HCT116 (cell line): ENCODE measurements at regions not wholly inside any gene's neighbourhood (a gene's known extent, or its start where the extent isn't known, plus 50 kb on each side); places are given as distances from the start of the nearest gene placed in this dataset.

ENCODE experiments used
- ATAC-seq: fragments of 200-7000 bp; cut with Tn5 transposase; 2 replicates; pipeline ENCODE4 v1.9.1; 2020; ENCODE audit warnings: mild to moderate bottlenecking, moderate library complexity
- BruUV-seq: library from RNA; stranded (reverse); fragments of 400-500 nt; replicated peaks from 2 replicates; lab custom pipeline; 2021; lab: Mats Ljungman, UMichigan
- CTCF ChIA-PET: fragments of 300-600 bp; sonication (Branson Sonifier 250); formaldehyde crosslinking; loops from one replicate; lab custom pipeline; 2021; ENCODE audit warnings: antibody characterized with exemption; lab: Charles Lee
- POLR2A ChIA-PET: fragments of 300-600, 350-600 bp; sonication (Branson Sonifier 250); formaldehyde crosslinking; loops from one replicate; lab custom pipeline; 2021; ENCODE audit warnings: antibody characterized with exemption; lab: Charles Lee
- RAD21 ChIA-PET, 2 experiments: fragments of 300-600 bp; sonication (Branson Sonifier 250); formaldehyde crosslinking; loops; one replicate each; lab custom pipeline; 2023; ENCODE audit warnings: low total read pairs in 2 of 2; ENCODE audit not compliant: uncharacterized antibody in 2 of 2, unreplicated experiment in 2 of 2, low non-redundant PET in 1 of 2; lab: Charles Lee
- DNase-seq: peaks from one replicate; pipeline ENCODE4 v3.0.0-alpha.2; 2010; ENCODE audit warnings: low read depth, low spot score
- H2AFZ ChIP-seq: fragments of 200-600 bp; shearing (Covaris generic), sonication (generic); 2 replicates; pipeline ENCODE4 v1.6.1; 2017; ENCODE audit warnings: low read depth, mixed run types, mixed read lengths, antibody characterized with exemption, low read length; ENCODE audit not compliant: poor library complexity, severe bottlenecking
- H3K27ac ChIP-seq: 2 replicates; pipeline ENCODE4 v1.5.1; 2012; ENCODE audit warnings: low read depth, low read length
- H3K27me3 ChIP-seq: fragments of 200-600 bp; sonication (generic); 2 replicates; pipeline ENCODE4 v1.6.1; 2016; ENCODE audit warnings: mixed run types, low read length, mixed read lengths; ENCODE audit not compliant: insufficient read depth
- H3K36me3 ChIP-seq, 2 experiments: fragments of 200-500 bp in 1 of 2; fragments of 200-600 bp in 1 of 2; sonication (Bioruptor generic) in 1 of 2; sonication (generic) in 1 of 2; 2 replicates each; pipeline versions ENCODE4 v1.5.1 to v1.6.1; 2014 to 2016; ENCODE audit warnings: low read length in 2 of 2, inconsistent platforms in 1 of 2, mixed read lengths in 1 of 2, mixed run types in 1 of 2; ENCODE audit not compliant: insufficient read depth in 2 of 2, control insufficient read depth in 1 of 2
- H3K4me1 ChIP-seq, 2 experiments: fragments of 200-600 bp in 1 of 2; sonication (generic) in 1 of 2; 2 replicates each; pipeline versions ENCODE4 v1.5.1 to v1.6.1; 2012 to 2017; ENCODE audit warnings: low read length in 2 of 2, inconsistent platforms in 1 of 2, mild to moderate bottlenecking in 1 of 2, mixed read lengths in 1 of 2, mixed run types in 1 of 2, moderate library complexity in 1 of 2; ENCODE audit not compliant: insufficient read depth in 2 of 2, control insufficient read depth in 1 of 2
- H3K4me2 ChIP-seq: fragments of 200-600 bp; sonication (generic); 2 replicates; pipeline ENCODE4 v1.6.1; 2017; ENCODE audit warnings: mixed run types, low read length, mixed read lengths
- H3K4me3 ChIP-seq, 2 experiments: fragments of 200-600 bp in 1 of 2; sonication (generic) in 1 of 2; replicated peaks in 1 of 2; 2 replicates each; pipeline ENCODE4 v1.5.1; 2011 to 2016; ENCODE audit warnings: low read length in 2 of 2, control low read depth in 1 of 2, low read depth in 1 of 2, mild to moderate bottlenecking in 1 of 2, mixed read lengths in 1 of 2, mixed run types in 1 of 2
- H3K79me2 ChIP-seq: fragments of 200-600 bp; sonication (generic); 2 replicates; pipeline ENCODE4 v1.6.1; 2017; ENCODE audit warnings: mild to moderate bottlenecking, mixed run types, low read length, moderate library complexity, mixed read lengths; ENCODE audit not compliant: insufficient read depth
- H3K9ac ChIP-seq: fragments of 200-600 bp; sonication (generic); 2 replicates; pipeline ENCODE4 v1.6.1; 2016; ENCODE audit warnings: low read length, mixed read lengths
- H3K9me2 ChIP-seq: fragments of 200-600 bp; sonication (generic), shearing (Covaris generic); 2 replicates; pipeline ENCODE4 v1.6.1; 2017; ENCODE audit warnings: mixed run types, mild to moderate bottlenecking, moderate library complexity; ENCODE audit not compliant: insufficient read depth
- H3K9me3 ChIP-seq, 2 experiments: fragments of 200-500 bp in 1 of 2; fragments of 200-600 bp in 1 of 2; sonication (Bioruptor generic) in 1 of 2; sonication (generic) in 1 of 2; 2 replicates each; pipeline ENCODE4 v1.6.1; 2014 to 2017; ENCODE audit warnings: low read length in 2 of 2, mixed read lengths in 2 of 2, inconsistent platforms in 1 of 2, low read depth in 1 of 2, mild to moderate bottlenecking in 1 of 2, mixed run types in 1 of 2, moderate library complexity in 1 of 2; ENCODE audit not compliant: control insufficient read depth in 1 of 2, insufficient read depth in 1 of 2
- H4K20me1 ChIP-seq: fragments of 200-600 bp; sonication (generic), shearing (Covaris generic); 2 replicates; pipeline ENCODE4 v1.6.1; 2017; ENCODE audit warnings: mixed run types, mild to moderate bottlenecking, moderate library complexity; ENCODE audit not compliant: insufficient read depth
- ATF3 ChIP-seq: IDR thresholded peaks from 2 replicates; pipeline ENCODE4 v1.6.1; 2012
- CEBPB ChIP-seq: IDR thresholded peaks from 2 replicates; pipeline ENCODE4 v1.6.1; 2012; ENCODE audit warnings: low read depth
- EGR1 ChIP-seq: IDR thresholded peaks from 2 replicates; pipeline ENCODE4 v1.6.1; 2012; ENCODE audit warnings: low read depth
- ELF1 ChIP-seq: IDR thresholded peaks from 2 replicates; pipeline ENCODE4 v1.6.1; 2012; ENCODE audit warnings: low read depth, borderline replicate concordance
- EZH2 ChIP-seq: fragments of 200-600 bp; sonication (generic); IDR thresholded peaks from 2 replicates; pipeline ENCODE4 v1.6.1; 2017; ENCODE audit warnings: antibody characterized with exemption, mixed run types
- EZH2phosphoT487 ChIP-seq: fragments of 200-600 bp; IDR thresholded peaks from 2 replicates; pipeline ENCODE4 v1.6.1; 2018; ENCODE audit warnings: antibody characterized with exemption, borderline replicate concordance
- MAX ChIP-seq: IDR thresholded peaks from 2 replicates; pipeline ENCODE4 v1.6.1; 2012
- POLR2AphosphoS5 ChIP-seq: IDR thresholded peaks from 2 replicates; pipeline ENCODE4 v1.6.1; 2011; ENCODE audit warnings: mild to moderate bottlenecking, low read depth, low read length, moderate library complexity
- REST ChIP-seq: IDR thresholded peaks from 2 replicates; pipeline ENCODE4 v1.6.1; 2012; ENCODE audit warnings: low read depth
- SIN3A ChIP-seq: IDR thresholded peaks from 2 replicates; pipeline ENCODE4 v1.6.1; 2012; ENCODE audit warnings: low read depth
- SP1 ChIP-seq: IDR thresholded peaks from 2 replicates; pipeline ENCODE4 v1.6.1; 2012; ENCODE audit warnings: low read depth
- YY1 ChIP-seq: IDR thresholded peaks from 2 replicates; pipeline ENCODE4 v1.6.1; 2011; ENCODE audit warnings: low read length, low read depth, moderate library complexity, mild to moderate bottlenecking; ENCODE audit not compliant: insufficient replicate concordance; ENCODE audit errors: extremely low read depth
- ZBTB33 ChIP-seq: IDR thresholded peaks from 2 replicates; pipeline ENCODE4 v1.6.1; 2011; ENCODE audit warnings: mild to moderate bottlenecking, low read length, moderate library complexity; ENCODE audit not compliant: insufficient replicate concordance; ENCODE audit errors: extremely low read depth
- ZNF274 ChIP-seq: fragments of 200-500 bp; sonication (Bioruptor generic); IDR thresholded peaks from 2 replicates; pipeline ENCODE4 v1.6.1; 2014; ENCODE audit warnings: mild to moderate bottlenecking, low read depth, low read length, inconsistent platforms
- intact Hi-C: fragments of 100-400 bp; cut with micrococcal nuclease; formaldehyde crosslinking; loops from 2 replicates; pipeline ENCODE4 v1.10.0; 2022

DNA sequence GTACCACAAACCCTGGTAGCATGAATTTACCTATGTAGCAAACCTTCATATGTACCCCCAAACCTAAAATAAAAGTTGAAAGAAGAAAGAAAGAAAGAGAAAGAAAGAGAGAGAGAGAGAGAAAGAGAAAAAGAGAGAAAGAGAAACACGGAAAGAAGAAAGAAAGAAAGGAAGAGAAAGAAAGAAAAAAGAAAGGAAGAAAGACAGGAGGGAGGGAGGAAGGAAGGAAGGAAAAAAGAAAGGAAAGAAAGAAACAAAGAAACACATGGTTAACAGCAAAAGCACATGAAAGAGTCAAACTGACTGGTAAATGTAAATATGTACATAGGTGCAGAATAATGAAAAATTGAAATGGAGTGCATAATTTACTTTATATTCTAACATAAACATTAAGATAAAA lies 903.4 kb downstream of the LRFN5 start:
- Histone ChIP-seq H3K27ac (no peak overlapping the region), H3K4me2 (no peak overlapping the region), H3K9me2 (no peaks in the 10 kb centered on the region), H3K4me3 (no peak overlapping the region), H3K36me3 (no peaks in the 10 kb centered on the region), H3K79me2 (no peaks in the 10 kb centered on the region), H3K9ac (no peak overlapping the region), H2AFZ (no peak overlapping the region), H3K27me3 (no peaks in the 10 kb centered on the region), H3K9me3 (no peaks in the 10 kb centered on the region), H4K20me1 (no peaks in the 10 kb centered on the region), H3K4me1 (no peaks in the 10 kb centered on the region)
- DNase-seq (no peak), ATAC-seq (no peak)
- ChIA-PET POLR2A (no interaction called here), CTCF (no interaction called here), RAD21 (no interaction called here)
- no TSS peak for BruUV-seq
- intact Hi-C loops: no loop called here
- no peak for TF ChIP-seq ELF1
- TF ChIP-seq ZNF274: no peak
- no peak for TF ChIP-seq SP1
- TF ChIP-seq, all 23 proteins: peak for 0

DNA sequence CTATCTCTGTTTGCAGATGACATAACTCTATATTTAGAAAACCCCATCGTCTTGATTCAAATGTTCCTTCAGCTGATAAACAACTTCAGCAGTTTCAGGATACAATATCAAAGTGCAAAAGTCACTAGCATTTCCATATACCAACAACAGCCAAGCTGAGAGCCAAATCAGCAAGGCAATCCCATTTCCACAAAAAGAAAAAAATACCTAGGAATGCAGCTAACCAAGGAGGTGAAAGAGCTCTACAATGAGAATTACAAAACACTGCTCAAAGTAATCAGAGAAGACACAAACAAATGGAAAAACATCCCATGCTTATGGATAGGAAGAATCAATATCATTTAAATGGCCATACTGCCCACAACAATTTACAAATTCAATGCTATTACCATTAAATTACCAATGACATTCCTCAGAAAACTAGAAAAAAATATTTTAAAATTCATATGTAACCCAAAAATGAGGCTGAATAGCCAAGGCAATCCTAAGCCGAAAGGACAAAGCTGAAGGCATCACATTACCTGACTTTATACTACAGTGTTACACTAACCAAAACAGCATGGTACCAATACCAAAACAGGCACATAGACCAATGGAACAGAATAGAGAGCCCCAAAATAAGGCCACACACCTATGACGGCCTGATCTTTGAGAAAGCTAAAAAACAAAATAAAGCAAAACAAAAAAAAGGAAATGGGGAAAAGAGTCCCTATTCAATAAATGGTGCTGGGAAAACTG lies 901.7 kb downstream of the LRFN5 start:
- H3K27ac ChIP-seq: no peak overlapping the region
- no peak overlapping the region for H3K4me2 ChIP-seq
- H3K4me1 ChIP-seq: no peaks in the 10 kb centered on the region
- H3K9me3 ChIP-seq: no peaks in the 10 kb centered on the region
- H3K9me2 ChIP-seq: no peaks in the 10 kb centered on the region
- H3K9ac ChIP-seq: no peak overlapping the region
- no peak overlapping the region for H3K4me3 ChIP-seq
- no peaks in the 10 kb centered on the region for H3K36me3 ChIP-seq
- H4K20me1 ChIP-seq: no peaks in the 10 kb centered on the region
- no peaks in the 10 kb centered on the region for H3K27me3 ChIP-seq
- ChIA-PET RAD21 (no interaction called here), CTCF (no interaction called here), POLR2A (no interaction called here)
- no peaks in the 10 kb centered on the region for H3K79me2 ChIP-seq
- BruUV-seq: no TSS peak
- ATAC-seq (no peak), DNase-seq (no peak)
- intact Hi-C loops: no loop called here
- no peak overlapping the region for H2AFZ ChIP-seq
- TF ChIP-seq CEBPB: no peak
- no peak for TF ChIP-seq EGR1
- TF ChIP-seq ATF3: no peak
- no peak for TF ChIP-seq REST
- no peak for TF ChIP-seq MAX
- TF ChIP-seq POLR2AphosphoS5: no peak
- no peak for TF ChIP-seq ZBTB33
- TF ChIP-seq ZNF274: no peak
- no peak for TF ChIP-seq SP1
- TF ChIP-seq EZH2phosphoT487: no peak
- no peak for TF ChIP-seq EZH2
- TF ChIP-seq SIN3A: no peak
- TF ChIP-seq YY1: no peak
